H1 (cell line): ENCODE measurements at regions not wholly inside any gene's neighbourhood (a gene's known extent, or its start where the extent isn't known, plus 50 kb on each side); places are given as distances from the start of the nearest gene placed in this dataset.

Experiments used
- CTCF ChIA-PET: fragments of 300-600 bp; sonication (Branson Sonifier 250); formaldehyde crosslinking; loops from one replicate; lab custom pipeline; 2021; ENCODE audit not compliant: partially characterized antibody; lab: Charles Lee
- POLR2A ChIA-PET: fragments of 300-600 bp; sonication (Branson Sonifier 250); formaldehyde crosslinking; loops from one replicate; lab custom pipeline; 2021; ENCODE audit warnings: inconsistent platforms; ENCODE audit not compliant: partially characterized antibody; lab: Charles Lee
- DNase-seq, 2 experiments: peaks; one replicate each; pipeline versions ENCODE4 v3.0.0 to v3.0.0-alpha.2; 2010 to 2022; ENCODE audit warnings: low spot score in 2 of 2, low read depth in 1 of 2, mixed read lengths in 1 of 2
- FAIRE-seq: peaks from 2 replicates; lab custom pipeline; 2011; peaks lifted over from hg19 to GRCh38; lab: Jason Lieb, UNC
- H2AFZ ChIP-seq: 2 replicates; pipeline ENCODE4 v1.8.1; 2012; ENCODE audit warnings: low read length, inconsistent platforms
- H2AK5ac ChIP-seq: 2 replicates; pipeline ENCODE4 v1.6.1; 2013; ENCODE audit warnings: low read depth, low read length
- H2BK120ac ChIP-seq: replicated peaks from 2 replicates; pipeline ENCODE3; 2013; ENCODE audit warnings: low read depth, low read length, inconsistent platforms
- H2BK12ac ChIP-seq: 2 replicates; pipeline ENCODE4 v1.6.1; 2013; ENCODE audit warnings: low read depth, low read length
- H2BK15ac ChIP-seq: 2 replicates; pipeline ENCODE4 v1.6.1; 2013; ENCODE audit warnings: low read length
- H2BK20ac ChIP-seq: 2 replicates; pipeline ENCODE4 v1.6.1; 2013; ENCODE audit warnings: low read length
- H2BK5ac ChIP-seq: 2 replicates; pipeline ENCODE4 v1.6.1; 2013; ENCODE audit warnings: low read depth, low read length
- H3K14ac ChIP-seq: 2 replicates; pipeline ENCODE4 v1.6.1; 2013; ENCODE audit warnings: inconsistent platforms; ENCODE audit not compliant: insufficient read length
- H3K18ac ChIP-seq: 2 replicates; pipeline ENCODE4 v1.6.1; 2013; ENCODE audit warnings: low read length; ENCODE audit errors: extremely low read depth
- H3K23ac ChIP-seq: 2 replicates; pipeline ENCODE4 v1.6.1; 2013; ENCODE audit warnings: inconsistent platforms; ENCODE audit not compliant: insufficient read length
- H3K23me2 ChIP-seq: 2 replicates; pipeline ENCODE4 v1.6.1; 2013; ENCODE audit warnings: low read depth, low read length
- H3K27ac ChIP-seq: 2 replicates; pipeline ENCODE4 v1.6.1; 2011; ENCODE audit warnings: low read depth, low read length, inconsistent platforms
- H3K27me3 ChIP-seq, 4 experiments: replicated peaks in 1 of 4; 1 replicate in 1 of 4; 2 replicates in 3 of 4; pipeline versions ENCODE4 v1.6.1 to v1.8.1; 2011 to 2013; ENCODE audit warnings: low read length in 3 of 4, mild to moderate bottlenecking in 3 of 4, inconsistent platforms in 2 of 4, mixed read lengths in 2 of 4, moderate library complexity in 1 of 4; ENCODE audit not compliant: control insufficient read depth in 3 of 4, insufficient read depth in 3 of 4; ENCODE audit errors: extremely low read depth in 1 of 4
- H3K36me3 ChIP-seq, 4 experiments: 2 replicates each; pipeline versions ENCODE4 v1.6.1 to v1.8.1; 2011 to 2013; ENCODE audit warnings: mild to moderate bottlenecking in 4 of 4, low read length in 3 of 4, moderate library complexity in 2 of 4, control low read depth in 1 of 4, inconsistent platforms in 1 of 4; ENCODE audit not compliant: insufficient read depth in 4 of 4, control insufficient read depth in 2 of 4
- H3K4ac ChIP-seq: replicated peaks from 2 replicates; pipeline ENCODE3; 2013; ENCODE audit warnings: low read length, low read depth, mixed read lengths, inconsistent platforms; ENCODE audit not compliant: insufficient read length
- H3K4me1 ChIP-seq, 4 experiments: replicated peaks in 1 of 4; 1 replicate in 1 of 4; 2 replicates in 3 of 4; pipeline versions ENCODE4 v1.6.1 to v1.8.1; 2011 to 2013; ENCODE audit warnings: low read length in 3 of 4, inconsistent platforms in 2 of 4, mixed read lengths in 1 of 4; ENCODE audit not compliant: insufficient read depth in 4 of 4, control insufficient read depth in 3 of 4
- H3K4me2 ChIP-seq, 2 experiments: 2 replicates each; pipeline versions ENCODE4 v1.6.1 to v1.8.1; 2011 to 2013; ENCODE audit warnings: low read depth in 2 of 2, low read length in 2 of 2, control low read depth in 1 of 2, inconsistent platforms in 1 of 2, mild to moderate bottlenecking in 1 of 2; ENCODE audit not compliant: insufficient read depth in 1 of 2
- H3K4me3 ChIP-seq, 4 experiments: fragments of 200-600, 300-600 bp in 1 of 4; sonication (generic), shearing (Covaris generic), sonication (Bioruptor Twin) in 1 of 4; 2 replicates each; pipeline versions ENCODE4 v1.5.1 to v1.8.1; 2011 to 2016; ENCODE audit warnings: low read length in 4 of 4, low read depth in 3 of 4, control low read depth in 2 of 4, inconsistent platforms in 2 of 4, mild to moderate bottlenecking in 2 of 4, mixed read lengths in 1 of 4, moderate library complexity in 1 of 4; ENCODE audit not compliant: insufficient read depth in 2 of 4; ENCODE audit errors: extremely low read depth in 1 of 4
- H3K56ac ChIP-seq: replicated peaks from 2 replicates; pipeline ENCODE3; 2013; ENCODE audit warnings: low read depth, mild to moderate bottlenecking, mixed read lengths, low read length, inconsistent platforms; ENCODE audit not compliant: insufficient read length
- H3K79me1 ChIP-seq: 2 replicates; pipeline ENCODE4 v1.6.1; 2013; ENCODE audit warnings: low read depth, low read length, control low read depth
- H3K79me2 ChIP-seq, 2 experiments: 2 replicates each; pipeline versions ENCODE4 v1.6.1 to v1.8.1; 2012 to 2013; ENCODE audit warnings: low read length in 2 of 2, mild to moderate bottlenecking in 2 of 2, inconsistent platforms in 1 of 2; ENCODE audit not compliant: insufficient read depth in 2 of 2, control insufficient read depth in 1 of 2
- H3K9ac ChIP-seq, 4 experiments: replicated peaks in 1 of 4; 1 replicate in 1 of 4; 2 replicates in 3 of 4; pipeline versions ENCODE4 v1.6.1 to v1.8.1; 2011 to 2013; ENCODE audit warnings: low read depth in 3 of 4, low read length in 3 of 4, control low read depth in 2 of 4, mild to moderate bottlenecking in 2 of 4, moderate library complexity in 2 of 4, inconsistent platforms in 1 of 4; ENCODE audit errors: extremely low read depth in 1 of 4
- H3K9me3 ChIP-seq, 2 experiments: 2 replicates each; pipeline versions ENCODE4 v1.6.1 to v1.8.1; 2012 to 2013; ENCODE audit warnings: mild to moderate bottlenecking in 2 of 2, moderate library complexity in 2 of 2, control low read depth in 1 of 2, inconsistent platforms in 1 of 2, low read depth in 1 of 2, low read length in 1 of 2, mixed read lengths in 1 of 2; ENCODE audit not compliant: insufficient read depth in 2 of 2
- H4K20me1 ChIP-seq, 2 experiments: replicated peaks in 1 of 2; 2 replicates each; pipeline versions ENCODE3 to v1.8.1; 2011 to 2013; ENCODE audit warnings: inconsistent platforms in 2 of 2, low read length in 2 of 2, mild to moderate bottlenecking in 1 of 2; ENCODE audit not compliant: insufficient read depth in 2 of 2, control insufficient read depth in 1 of 2
- H4K5ac ChIP-seq: 2 replicates; pipeline ENCODE4 v1.6.1; 2013; ENCODE audit warnings: low read length, low read depth, mixed read lengths, inconsistent platforms; ENCODE audit not compliant: insufficient read length
- H4K8ac ChIP-seq: 2 replicates; pipeline ENCODE4 v1.8.0; 2013; ENCODE audit warnings: mild to moderate bottlenecking, moderate library complexity, low read length, inconsistent platforms; ENCODE audit not compliant: insufficient read depth; ENCODE audit errors: extremely low read depth
- H4K91ac ChIP-seq: replicated peaks from 2 replicates; pipeline ENCODE3; 2013; ENCODE audit warnings: low read length, mixed read lengths, inconsistent platforms; ENCODE audit not compliant: insufficient read length
- SP2 ChIP-seq: IDR thresholded peaks from 2 replicates; pipeline ENCODE4 v1.6.1; 2012; ENCODE audit warnings: mild to moderate bottlenecking, low read length, inconsistent platforms
- WGBS, 2 experiments: shearing (Covaris generic) in 1 of 2; methylation state at CpG; one replicate each; pipeline versions ENCODE4 v1.1.6 to v1.1.7; 2013 to 2015; ENCODE audit warnings: low lambda C conversion rate in 2 of 2, mixed read lengths in 2 of 2, inconsistent platforms in 1 of 2, low coverage in 1 of 2, missing lambda C conversion rate in 1 of 2; ENCODE audit not compliant: insufficient replicate concordance in 2 of 2, insufficient coverage in 1 of 2, insufficient read length in 1 of 2; ENCODE audit errors: extremely low coverage in 1 of 2, missing lambda C conversion rate in 1 of 2; 5-methylcytosine and 5-hydroxymethylcytosine counted together
- TF ChIP-seq, protein P1 (sequence below): IDR thresholded peaks from 2 replicates; pipeline ENCODE4 v1.6.1; 2012; ENCODE audit warnings: inconsistent platforms

DNA sequence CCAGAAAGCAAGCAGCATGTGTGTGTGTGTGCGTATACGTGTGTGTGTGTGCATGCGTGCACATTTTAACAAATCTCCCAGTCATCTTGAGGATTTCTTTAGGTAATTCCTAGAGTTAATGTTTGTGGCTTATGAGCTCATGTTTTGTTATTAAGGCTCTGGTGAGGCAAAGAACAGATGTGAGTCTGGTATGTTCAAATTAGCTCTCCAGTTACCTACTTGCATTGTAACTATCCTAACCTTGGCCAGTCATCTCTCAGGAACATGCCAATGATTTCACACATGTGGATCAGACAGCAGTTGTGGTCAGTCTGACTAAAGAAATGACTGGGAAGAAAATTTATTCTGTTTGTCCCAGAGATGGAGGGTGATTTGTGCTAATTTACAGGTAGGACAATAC, 163.1 kb downstream of the IZUMO3 start:
- H3K4ac ChIP-seq, result no peak overlapping the region
- H2BK20ac ChIP-seq, result no peak overlapping the region
- no peaks in the 10 kb centered on the region for H3K79me2 ChIP-seq
- H3K4me2 ChIP-seq, result no peak overlapping the region
- ChIA-PET POLR2A (no interaction called here), CTCF (no interaction called here)
- H3K79me1 ChIP-seq, result no peaks in the 10 kb centered on the region
- H3K14ac ChIP-seq, result no peak overlapping the region
- H3K23ac ChIP-seq, result no peak overlapping the region
- no peaks in the 10 kb centered on the region for H3K27me3 ChIP-seq
- no peaks in the 10 kb centered on the region for H4K20me1 ChIP-seq
- H3K4me3 ChIP-seq, result no peak overlapping the region
- DNase-seq (no peak), FAIRE-seq (no peak)
- H3K56ac ChIP-seq, result no peak overlapping the region
- no peak overlapping the region for H2BK5ac ChIP-seq
- WGBS, 2 experiments, result 98% methylated on average over 3 of the region's 3 CpGs; no CpG with 5 or more reads in 1 of the 2 experiments
- peaks cover 3% of the 10 kb centered on the region in 2 experiments; a peak in 1 of 4 replicates for H3K9me3 ChIP-seq
- H4K5ac ChIP-seq, result no peak overlapping the region
- no peak overlapping the region for H4K8ac ChIP-seq
- no peak overlapping the region for H2BK120ac ChIP-seq
- no peaks in the 10 kb centered on the region for H3K4me1 ChIP-seq
- no peak overlapping the region for H4K91ac ChIP-seq
- H3K27ac ChIP-seq, result no peak overlapping the region
- H2AK5ac ChIP-seq, result no peak overlapping the region
- TF ChIP-seq SP2, result no peak
- TF ChIP-seq, protein P1, sequence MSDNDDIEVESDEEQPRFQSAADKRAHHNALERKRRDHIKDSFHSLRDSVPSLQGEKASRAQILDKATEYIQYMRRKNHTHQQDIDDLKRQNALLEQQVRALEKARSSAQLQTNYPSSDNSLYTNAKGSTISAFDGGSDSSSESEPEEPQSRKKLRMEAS, result no peak
- TF ChIP-seq, all 59 proteins: peak for 0
- no peak overlapping the region for H2AFZ ChIP-seq
- no peak overlapping the region for H2BK12ac ChIP-seq
- H3K9ac ChIP-seq, result no peak overlapping the region
- no peaks in the 10 kb centered on the region for H3K23me2 ChIP-seq
- H3K36me3 ChIP-seq, result no peaks in the 10 kb centered on the region
- no peak overlapping the region for H2BK15ac ChIP-seq
- H3K18ac ChIP-seq, result no peak overlapping the region
